SU-DHL-6 (cell line): ENCODE measurements at regions not wholly inside any gene's neighbourhood (a gene's known extent, or its start where the extent isn't known, plus 50 kb on each side); places are given as distances from the start of the nearest gene placed in this dataset.

Experiments used
- EZH2phosphoT487 ChIP-seq: fragments of 200-600 bp; sonication (generic), shearing (Covaris generic); conservative IDR thresholded peaks from 2 replicates; pipeline ENCODE4 v1.6.1; 2018; ENCODE audit warnings: mild to moderate bottlenecking, antibody characterized with exemption, low read length, moderate library complexity, mixed read lengths
- TF ChIP-seq, protein P1 (sequence below): fragments of 200-600 bp; sonication (generic); IDR thresholded peaks from one replicate; pipeline ENCODE4 v1.5.1; 2017; ENCODE audit warnings: antibody characterized with exemption, mild to moderate bottlenecking, low read length, moderate library complexity; ENCODE audit not compliant: insufficient read depth, poor library complexity, severe bottlenecking

DNA sequence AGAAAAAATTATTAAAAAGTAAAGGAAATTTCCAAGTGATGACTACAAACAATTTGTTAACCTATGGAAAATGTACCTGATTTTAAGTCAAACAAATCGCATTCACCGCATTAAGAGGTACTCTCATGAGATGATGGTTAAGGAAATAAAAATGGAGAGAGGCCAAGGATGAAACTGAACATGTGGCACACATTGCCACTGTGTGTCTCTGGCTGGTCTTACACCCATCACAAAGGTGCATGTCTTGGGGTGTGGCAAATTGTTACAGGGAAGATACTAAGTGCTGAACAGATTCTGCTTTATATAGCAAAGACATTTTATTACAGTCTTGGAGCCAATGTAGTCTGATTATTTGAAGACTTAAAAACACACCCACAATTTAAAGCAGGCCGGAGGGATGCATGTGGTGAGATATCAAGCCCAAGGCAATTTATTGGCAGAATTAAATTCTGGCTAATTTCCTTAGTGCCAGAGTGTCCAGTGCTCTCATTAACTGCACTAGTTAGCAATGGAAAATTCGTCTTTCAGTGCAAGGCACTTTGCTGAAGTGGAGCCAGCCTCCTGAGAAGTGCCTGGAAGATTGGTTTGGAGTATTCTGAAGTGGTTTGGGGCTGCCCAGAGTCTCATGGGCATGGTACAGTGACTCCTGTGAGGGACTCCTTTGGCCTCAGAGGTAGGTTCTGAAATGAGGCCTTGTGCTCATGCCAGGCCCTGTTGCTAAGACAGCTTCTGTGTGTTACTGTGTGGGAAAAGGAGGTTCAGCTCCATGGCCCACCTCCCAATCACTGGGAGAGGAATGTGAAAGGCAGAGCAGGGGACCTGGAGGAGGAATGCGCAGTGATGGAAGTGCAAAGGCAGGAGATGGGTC, 166.9 kb downstream of the BRMS1L start:
- TF ChIP-seq, protein P1, sequence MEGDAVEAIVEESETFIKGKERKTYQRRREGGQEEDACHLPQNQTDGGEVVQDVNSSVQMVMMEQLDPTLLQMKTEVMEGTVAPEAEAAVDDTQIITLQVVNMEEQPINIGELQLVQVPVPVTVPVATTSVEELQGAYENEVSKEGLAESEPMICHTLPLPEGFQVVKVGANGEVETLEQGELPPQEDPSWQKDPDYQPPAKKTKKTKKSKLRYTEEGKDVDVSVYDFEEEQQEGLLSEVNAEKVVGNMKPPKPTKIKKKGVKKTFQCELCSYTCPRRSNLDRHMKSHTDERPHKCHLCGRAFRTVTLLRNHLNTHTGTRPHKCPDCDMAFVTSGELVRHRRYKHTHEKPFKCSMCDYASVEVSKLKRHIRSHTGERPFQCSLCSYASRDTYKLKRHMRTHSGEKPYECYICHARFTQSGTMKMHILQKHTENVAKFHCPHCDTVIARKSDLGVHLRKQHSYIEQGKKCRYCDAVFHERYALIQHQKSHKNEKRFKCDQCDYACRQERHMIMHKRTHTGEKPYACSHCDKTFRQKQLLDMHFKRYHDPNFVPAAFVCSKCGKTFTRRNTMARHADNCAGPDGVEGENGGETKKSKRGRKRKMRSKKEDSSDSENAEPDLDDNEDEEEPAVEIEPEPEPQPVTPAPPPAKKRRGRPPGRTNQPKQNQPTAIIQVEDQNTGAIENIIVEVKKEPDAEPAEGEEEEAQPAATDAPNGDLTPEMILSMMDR: no peak
- TF ChIP-seq EZH2phosphoT487: no peak
